Osteoblast (primary cell): ENCODE measurements at regions not wholly inside any gene's neighbourhood (a gene's known extent, or its start where the extent isn't known, plus 50 kb on each side); places are given as distances from the start of the nearest gene placed in this dataset.

Source experiments
- DNase-seq: peaks from one replicate; pipeline ENCODE4 v3.0.0; 2011; ENCODE audit warnings: low spot score, mixed read lengths; ENCODE audit not compliant: insufficient read length; ENCODE audit errors: missing footprints
- H2AFZ ChIP-seq: 2 replicates; pipeline ENCODE4 v1.6.0; 2011; ENCODE audit warnings: mild to moderate bottlenecking, low read length
- H3K27ac ChIP-seq: 2 replicates; pipeline ENCODE4 v1.5.1; 2011; ENCODE audit warnings: mild to moderate bottlenecking, low read depth, low read length, moderate library complexity
- H3K27me3 ChIP-seq: 2 replicates; pipeline ENCODE4 v1.6.0; 2012; ENCODE audit warnings: mild to moderate bottlenecking, control low read depth, inconsistent platforms, low read length, moderate library complexity; ENCODE audit not compliant: insufficient read depth
- H3K36me3 ChIP-seq: 2 replicates; pipeline ENCODE4 v1.5.1; 2011; ENCODE audit warnings: mild to moderate bottlenecking, low read length, control low read depth, moderate library complexity; ENCODE audit not compliant: insufficient read depth
- H3K4me1 ChIP-seq: 2 replicates; pipeline ENCODE4 v1.5.1; 2011; ENCODE audit warnings: mild to moderate bottlenecking, low read length, control low read depth, moderate library complexity; ENCODE audit not compliant: insufficient read depth
- H3K4me2 ChIP-seq: 2 replicates; pipeline ENCODE4 v1.6.0; 2011; ENCODE audit warnings: mild to moderate bottlenecking, low read length; ENCODE audit not compliant: insufficient read depth
- H3K4me3 ChIP-seq: fragments of 200-600 bp; sonication (generic); 3 replicates; pipeline ENCODE4 v1.5.1; 2012; ENCODE audit warnings: mild to moderate bottlenecking, low read length, inconsistent platforms; ENCODE audit not compliant: insufficient read depth
- H3K79me2 ChIP-seq: 2 replicates; pipeline ENCODE4 v1.6.0; 2012; ENCODE audit warnings: mild to moderate bottlenecking, low read length, control low read depth, inconsistent platforms; ENCODE audit not compliant: insufficient read depth
- H3K9me3 ChIP-seq: 2 replicates; pipeline ENCODE4 v1.5.1; 2011; ENCODE audit warnings: low read depth, low read length, control low read depth
- H4K20me1 ChIP-seq: 2 replicates; pipeline ENCODE4 v1.6.0; 2012; ENCODE audit warnings: mild to moderate bottlenecking, low read length, control low read depth; ENCODE audit not compliant: insufficient read depth
- CTCF ChIP-seq: IDR thresholded peaks from 2 replicates; pipeline ENCODE4 v1.5.1; 2011; ENCODE audit warnings: mild to moderate bottlenecking, low read depth, low read length, moderate library complexity; ENCODE audit errors: extremely low read depth

GRCh38 chr16:86669937-86670749 lies 91.8 kb downstream of the FOXL1 start:
- no peaks in the 10 kb centered on the region for H3K27me3 ChIP-seq
- H4K20me1 ChIP-seq, result no peaks in the 10 kb centered on the region
- no peaks in the 10 kb centered on the region for H3K36me3 ChIP-seq
- no peak for TF ChIP-seq CTCF
- no peak for DNase-seq
- no peaks in the 10 kb centered on the region for H3K79me2 ChIP-seq
- no peak overlapping the region for H2AFZ ChIP-seq
- no peak overlapping the region for H3K4me3 ChIP-seq
- no peak overlapping the region for H3K4me2 ChIP-seq
- peaks cover 30% of the 10 kb centered on the region for H3K4me1 ChIP-seq
- H3K9me3 ChIP-seq, result no peaks in the 10 kb centered on the region
- no peak overlapping the region for H3K27ac ChIP-seq

GRCh38 chr16:86670750-86671234 lies 92.4 kb downstream of the FOXL1 start:
- no peaks in the 10 kb centered on the region for H3K9me3 ChIP-seq
- no peaks in the 10 kb centered on the region for H3K27me3 ChIP-seq
- no peaks in the 10 kb centered on the region for H3K79me2 ChIP-seq
- H3K36me3 ChIP-seq, result no peaks in the 10 kb centered on the region
- no peak overlapping the region for H3K27ac ChIP-seq
- no peaks in the 10 kb centered on the region for H4K20me1 ChIP-seq
- no peak for DNase-seq
- H3K4me1 ChIP-seq, result peaks cover 31% of the 10 kb centered on the region
- H2AFZ ChIP-seq, result no peak overlapping the region
- TF ChIP-seq CTCF, result no peak
- no peak overlapping the region for H3K4me2 ChIP-seq
- H3K4me3 ChIP-seq, result no peak overlapping the region

- no peaks in the 10 kb centered on the region for H3K79me2 ChIP-seq
- no peaks in the 10 kb centered on the region for H3K9me3 ChIP-seq
- H4K20me1 ChIP-seq, result no peaks in the 10 kb centered on the region
- peaks cover 36% of the 10 kb centered on the region for H3K4me1 ChIP-seq
- H3K27me3 ChIP-seq, result no peaks in the 10 kb centered on the region
- DNase-seq, result no peak
- peak overlapping the region; percentile 71 for H3K27ac ChIP-seq
- peak overlapping the region; percentile 85 for H2AFZ ChIP-seq
- TF ChIP-seq CTCF, result no peak
- H3K4me3 ChIP-seq, result peak overlapping the region; percentile 8
- peak overlapping the region; percentile 56 for H3K4me2 ChIP-seq
- H3K36me3 ChIP-seq, result no peaks in the 10 kb centered on the region
Measured at GRCh38 chr16:86671486-86672178, 93.3 kb downstream of the FOXL1 start.

GRCh38 chr16:86672179-86672863 lies 94.0 kb downstream of the FOXL1 start:
- DNase-seq, result no peak
- H4K20me1 ChIP-seq, result no peaks in the 10 kb centered on the region
- peak overlapping the region; percentile 85 for H2AFZ ChIP-seq
- peak overlapping the region; percentile 56 for H3K4me2 ChIP-seq
- H3K9me3 ChIP-seq, result no peaks in the 10 kb centered on the region
- H3K4me1 ChIP-seq, result peaks cover 36% of the 10 kb centered on the region
- no peak for TF ChIP-seq CTCF
- peak overlapping the region; percentile 71 for H3K27ac ChIP-seq
- peak overlapping the region; percentile 8 for H3K4me3 ChIP-seq
- H3K36me3 ChIP-seq, result no peaks in the 10 kb centered on the region
- H3K27me3 ChIP-seq, result no peaks in the 10 kb centered on the region
- no peaks in the 10 kb centered on the region for H3K79me2 ChIP-seq
